HG02610 (cell line): ENCODE measurements at regions not wholly inside any gene's neighbourhood (a gene's known extent, or its start where the extent isn't known, plus 50 kb on each side); places are given as distances from the start of the nearest gene placed in this dataset.

Experiments
- ATAC-seq: cut with Tn5 transposase; IDR thresholded peaks from one replicate; pipeline ENCODE4 v1.9.1; 2021; ENCODE audit warnings: mild to moderate bottlenecking, moderate library complexity; ENCODE audit not compliant: unreplicated experiment

DNA sequence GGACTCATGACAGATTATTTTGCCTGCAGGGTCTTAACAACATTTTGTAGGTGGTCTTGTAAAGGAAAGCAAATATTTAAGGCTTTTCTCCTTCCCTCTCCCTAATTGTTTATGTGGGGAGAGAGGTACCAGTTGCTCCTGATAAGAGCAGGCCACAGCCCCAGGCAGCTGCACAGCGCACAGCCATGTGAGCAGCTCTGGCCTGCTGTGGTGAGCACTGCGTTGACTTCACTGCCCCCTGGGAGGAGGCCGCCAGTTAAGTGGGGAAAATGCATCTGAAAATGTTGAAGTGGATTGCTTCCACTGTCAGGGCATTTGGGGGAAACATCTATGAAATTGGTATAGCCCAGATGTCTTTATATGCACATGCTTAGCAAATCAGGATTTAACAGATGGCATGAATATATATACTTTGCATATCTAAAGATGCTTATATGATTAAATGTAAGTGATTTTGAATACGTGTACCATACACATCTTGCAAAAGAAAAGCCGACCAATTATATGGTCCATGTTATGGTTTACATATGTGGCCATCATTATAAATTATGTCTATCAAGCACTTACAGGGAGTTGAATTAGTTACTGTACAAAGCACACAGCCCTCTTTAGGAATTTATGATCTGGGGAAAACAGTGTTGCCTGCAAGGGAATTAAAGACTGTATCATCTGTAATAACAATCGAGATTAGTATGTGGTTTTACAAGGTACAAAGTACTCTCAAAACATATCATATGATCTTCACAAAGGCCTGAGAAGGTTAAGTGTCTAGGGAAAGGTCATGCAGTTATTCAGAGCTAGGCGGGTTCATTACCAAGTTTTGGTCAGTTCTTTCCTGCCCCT, 132.1 kb downstream of the RHOU start:
- ATAC-seq: no peak

DNA sequence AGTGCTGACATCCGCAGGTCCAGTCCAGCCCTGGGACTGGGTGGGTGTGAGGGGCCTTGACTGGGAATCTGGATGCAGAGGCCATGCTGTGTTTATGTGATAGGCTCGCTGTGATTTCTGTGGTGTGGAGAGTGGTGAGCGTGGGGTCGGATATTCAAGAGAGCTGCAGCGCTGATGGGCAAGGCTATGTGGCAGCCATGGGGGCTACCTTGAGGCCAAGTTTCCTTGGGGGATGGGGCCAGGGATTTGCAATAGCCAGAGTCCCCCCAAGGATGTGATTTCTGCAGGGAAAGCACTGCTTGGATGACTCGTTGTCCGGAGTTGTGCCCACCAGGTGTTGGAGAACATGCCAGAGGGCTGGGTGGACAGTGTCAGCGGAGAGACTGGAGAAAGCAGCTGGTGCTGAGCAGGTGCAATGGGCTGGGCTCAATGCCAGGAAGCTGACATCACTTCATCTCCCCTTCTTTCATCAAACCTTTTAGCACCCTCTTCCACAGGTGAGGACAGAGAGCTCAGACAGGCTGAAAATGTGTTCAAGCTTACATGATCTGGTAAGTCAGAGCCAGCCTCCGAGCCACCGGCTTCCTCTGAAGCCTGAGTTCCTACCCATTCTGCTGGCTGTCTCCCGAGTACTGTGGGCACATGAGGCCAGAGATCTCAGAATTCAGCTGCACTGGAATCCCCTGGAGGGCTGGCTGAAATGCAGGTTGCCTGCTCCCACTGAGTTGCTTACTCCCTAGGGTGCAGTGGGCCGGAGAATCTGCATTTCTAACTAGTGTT, 132.9 kb downstream of the RHOU start:
- ATAC-seq: no peak

DNA sequence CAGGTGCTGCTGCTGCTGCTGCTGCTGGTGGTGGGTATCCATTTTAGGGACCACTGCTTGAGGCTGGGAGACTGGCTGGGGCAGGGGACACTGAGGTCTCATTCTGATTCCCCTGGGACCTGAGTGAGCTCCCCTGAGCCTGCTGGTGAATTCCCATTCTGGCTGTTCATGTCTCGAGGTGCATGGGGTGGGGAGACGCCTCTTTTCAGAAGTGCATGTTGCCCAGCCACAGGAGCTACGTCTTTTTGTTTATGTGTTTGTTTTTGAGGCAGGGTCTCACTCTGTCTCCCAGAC, 133.4 kb downstream of the RHOU start:
- ATAC-seq: no peak

DNA sequence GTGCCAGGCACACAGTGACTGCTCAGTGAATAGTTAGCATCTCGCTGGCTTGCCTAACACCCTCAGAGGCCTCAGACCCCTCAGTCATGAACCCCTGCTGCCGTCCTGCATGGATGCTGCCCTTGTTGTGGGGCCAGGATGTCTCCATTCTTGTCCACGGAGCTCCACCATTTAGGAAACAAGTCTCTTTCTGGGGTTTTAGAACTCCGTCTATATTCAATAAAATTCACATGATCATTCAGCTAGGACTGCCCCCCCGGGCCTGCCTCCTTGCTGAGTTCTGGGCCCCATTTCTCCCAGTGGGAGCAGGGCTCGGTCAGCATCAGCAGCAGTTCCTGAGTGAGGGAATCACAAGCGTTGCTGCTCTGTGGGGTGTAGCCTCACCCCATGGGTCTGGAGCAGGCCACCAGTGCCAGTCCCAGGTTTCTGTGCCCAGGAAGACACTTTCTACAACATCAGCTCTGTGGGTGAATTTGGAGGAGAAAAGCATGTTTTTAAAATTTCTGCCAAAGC, 134.1 kb downstream of the RHOU start:
- ATAC-seq: no peak

DNA sequence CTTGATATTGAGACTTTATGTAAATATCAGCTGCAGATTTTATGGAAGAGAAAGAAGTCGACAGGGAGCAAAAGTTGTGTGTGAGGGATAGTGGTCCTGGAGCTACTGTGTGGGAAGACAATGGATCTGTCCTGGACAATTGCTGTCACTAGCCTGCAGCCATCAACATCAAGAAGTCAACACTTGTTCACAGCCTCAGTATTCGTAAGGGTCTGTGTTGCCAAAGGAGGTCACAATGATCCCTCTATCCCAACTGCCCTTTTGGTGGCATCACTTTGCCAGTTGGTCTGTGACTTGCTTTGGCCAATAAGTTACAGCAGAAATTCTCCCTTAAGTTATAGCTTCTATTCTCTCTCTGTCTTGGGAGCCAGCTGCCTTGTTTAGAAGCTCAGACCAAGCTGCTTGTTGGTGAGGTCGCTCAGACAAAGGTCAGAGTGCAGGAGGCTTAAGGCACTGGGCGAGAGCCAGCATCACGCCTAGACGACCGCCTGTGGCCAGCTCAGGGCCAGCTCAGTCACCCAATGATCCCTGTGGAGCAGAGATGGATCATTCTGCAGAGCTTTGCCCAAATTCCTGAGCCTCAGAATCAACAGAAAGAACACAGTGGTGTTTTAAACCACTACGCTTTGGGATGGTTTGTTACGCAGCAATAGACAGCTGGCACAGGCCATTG, 134.9 kb downstream of the RHOU start:
- ATAC-seq: no peak

DNA sequence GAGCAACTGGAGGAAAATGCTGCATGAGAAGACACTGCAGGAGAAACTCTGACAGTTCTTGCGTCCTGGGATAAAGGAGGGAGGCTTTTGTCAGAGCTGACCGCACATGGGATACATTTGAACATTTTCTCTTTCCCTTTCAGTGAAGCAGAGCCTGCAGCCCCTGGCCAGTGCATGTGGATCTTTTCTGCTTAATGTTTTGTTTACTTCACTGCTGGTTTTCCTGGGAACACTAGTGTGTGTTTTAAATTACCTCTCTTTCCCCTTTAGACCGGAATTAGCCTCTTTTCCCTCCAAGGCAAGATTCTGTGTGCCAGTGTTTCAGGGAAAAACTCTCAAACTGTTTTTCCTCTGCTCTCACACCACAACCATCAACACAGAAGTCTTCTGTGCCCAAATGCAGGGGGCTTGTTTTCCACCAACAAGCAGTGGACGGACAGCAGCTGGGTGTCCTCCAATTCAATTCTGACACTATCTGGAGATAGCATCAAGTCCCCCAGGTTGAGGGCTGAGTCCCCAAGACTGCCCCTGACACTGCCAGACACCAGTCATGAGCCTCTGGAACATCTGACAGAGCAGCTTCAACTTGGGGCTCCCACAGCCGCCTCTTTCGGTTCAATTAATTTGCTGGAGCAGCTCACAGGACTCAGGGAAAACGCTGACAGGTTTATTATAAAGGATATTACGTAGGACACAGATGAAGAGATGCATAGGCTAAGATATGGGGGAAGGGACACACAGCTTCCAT, 136.2 kb downstream of the RHOU start:
- no peak for ATAC-seq

DNA sequence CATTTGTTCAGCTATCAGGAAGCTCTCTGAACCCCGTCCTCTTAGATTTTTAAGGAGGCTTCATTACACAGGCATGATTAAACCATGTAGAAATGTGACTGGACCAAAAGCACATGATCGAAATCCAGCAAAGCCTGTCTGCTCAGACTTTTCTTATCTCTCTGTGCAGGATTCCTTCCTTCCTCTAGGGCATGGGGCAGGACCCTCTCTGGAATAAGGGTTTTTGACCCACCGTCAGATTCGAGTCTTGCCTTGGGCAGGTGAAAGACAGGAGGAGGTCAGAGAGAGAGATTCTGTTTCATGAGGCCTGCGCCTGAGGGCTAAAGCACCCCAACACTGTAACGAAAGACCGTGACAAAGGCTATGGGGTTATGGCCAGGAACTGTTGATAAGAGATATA, 136.8 kb downstream of the RHOU start:
- ATAC-seq: no peak

DNA sequence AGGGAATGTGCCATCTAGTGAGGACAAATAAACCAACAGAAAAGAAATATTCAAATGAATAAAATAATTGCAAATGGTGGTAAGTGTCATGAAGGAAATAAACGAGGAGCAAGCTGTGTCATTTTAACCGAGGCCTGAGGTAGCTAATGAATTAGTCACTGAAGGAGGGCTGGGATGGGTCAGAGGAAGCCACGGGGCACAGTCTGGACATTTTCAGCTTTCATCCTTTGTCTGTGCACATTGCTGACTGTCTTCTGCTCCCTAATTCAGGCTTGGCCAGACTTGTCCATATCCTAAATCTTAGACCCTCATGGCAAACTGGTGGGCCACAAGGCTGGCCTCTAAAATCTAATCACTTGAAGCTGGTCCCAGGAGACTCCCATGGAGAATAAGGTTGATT, 138.4 kb downstream of the RHOU start:
- no peak for ATAC-seq

DNA sequence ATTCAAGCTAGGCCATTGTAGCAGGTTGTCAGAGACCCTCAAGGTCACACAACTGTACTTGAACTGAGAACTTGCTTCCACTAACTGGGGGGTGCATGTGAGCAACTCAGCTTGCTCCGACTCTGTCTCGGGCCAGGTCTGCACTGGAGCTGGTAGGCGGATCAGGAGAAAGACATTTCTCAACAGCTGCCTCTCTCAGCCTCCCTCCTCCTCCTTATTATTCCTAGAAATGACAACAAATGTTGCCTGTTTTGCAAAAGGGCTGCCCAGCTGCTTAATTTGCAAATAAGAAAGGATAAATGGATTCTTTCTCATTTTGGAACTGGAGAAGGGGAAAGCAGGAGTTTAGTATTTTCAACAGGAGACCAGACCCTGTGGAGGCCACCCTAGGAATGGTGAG, 140.5 kb downstream of the RHOU start:
- ATAC-seq: no peak

DNA sequence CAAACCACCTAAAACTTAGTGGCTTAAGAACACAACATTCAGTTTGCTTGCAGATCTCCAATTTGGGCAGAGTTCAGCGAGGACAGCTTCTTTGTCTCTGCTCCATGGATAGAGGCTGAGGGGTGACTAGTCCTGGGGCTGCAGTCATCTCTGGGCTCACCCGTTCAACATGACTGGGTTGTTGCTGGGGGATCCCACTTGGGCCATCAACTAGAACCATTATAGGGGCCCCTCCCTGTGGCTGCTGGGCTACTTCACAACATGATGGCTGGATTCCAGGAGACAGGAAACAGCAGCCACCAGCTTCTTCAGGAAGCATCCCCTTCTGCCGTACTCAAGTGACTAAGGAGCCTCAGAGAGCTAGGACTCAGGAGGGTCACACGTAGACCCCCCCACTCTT, 140.9 kb downstream of the RHOU start:
- no peak for ATAC-seq

DNA sequence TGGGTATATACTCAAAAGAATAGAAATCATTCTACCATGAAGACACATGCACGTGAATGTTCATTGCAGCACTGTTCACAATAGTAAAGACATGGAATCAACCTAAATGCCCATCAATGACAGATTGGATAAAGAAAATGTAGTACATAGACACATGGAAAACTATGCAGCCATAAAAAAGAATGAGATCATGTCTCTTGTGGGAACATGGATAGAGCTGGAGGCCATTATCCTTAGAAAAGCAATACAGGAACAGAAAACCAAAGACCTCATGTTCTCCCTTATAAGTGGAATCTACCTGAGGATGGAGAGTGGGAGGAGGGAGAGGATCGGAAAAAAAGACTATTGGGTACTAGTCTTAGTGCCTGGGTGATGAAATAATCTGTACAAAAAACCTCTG, 143.9 kb downstream of the RHOU start:
- no peak for ATAC-seq

DNA sequence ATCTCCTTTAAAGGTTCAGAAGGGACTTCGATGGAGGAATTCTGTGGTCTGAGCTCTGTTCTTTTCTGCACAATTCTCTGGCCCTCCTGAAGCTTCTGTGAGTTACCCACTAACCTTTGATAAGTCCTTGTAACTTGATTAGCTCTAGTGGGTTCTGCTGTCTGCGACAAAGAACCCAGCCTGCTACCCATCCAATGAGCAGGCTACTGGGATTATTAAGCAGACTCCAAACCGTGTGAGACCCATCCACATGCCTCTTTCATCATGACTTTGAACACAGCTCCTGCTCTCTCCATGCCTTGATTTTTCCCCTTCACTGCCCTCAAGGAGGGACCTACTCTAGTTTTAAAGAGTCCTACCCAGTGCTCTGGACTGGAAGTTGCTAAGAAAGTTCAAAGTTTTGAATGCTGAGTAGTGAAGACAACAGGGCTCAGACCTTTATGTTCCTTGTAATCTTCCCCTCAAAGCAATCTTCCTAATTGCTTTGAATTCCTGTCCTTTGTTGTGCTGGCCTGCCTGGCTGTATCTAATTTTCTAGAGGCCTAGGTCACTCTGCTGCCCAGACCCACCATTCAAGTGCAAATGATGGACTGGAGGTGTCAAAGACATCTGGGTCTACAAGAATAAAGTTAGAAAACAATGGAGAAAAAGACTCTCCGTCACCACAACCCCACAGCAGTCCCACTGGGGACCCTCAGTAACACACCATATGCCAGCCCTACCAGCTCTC, 146.9 kb downstream of the RHOU start:
- no peak for ATAC-seq

DNA sequence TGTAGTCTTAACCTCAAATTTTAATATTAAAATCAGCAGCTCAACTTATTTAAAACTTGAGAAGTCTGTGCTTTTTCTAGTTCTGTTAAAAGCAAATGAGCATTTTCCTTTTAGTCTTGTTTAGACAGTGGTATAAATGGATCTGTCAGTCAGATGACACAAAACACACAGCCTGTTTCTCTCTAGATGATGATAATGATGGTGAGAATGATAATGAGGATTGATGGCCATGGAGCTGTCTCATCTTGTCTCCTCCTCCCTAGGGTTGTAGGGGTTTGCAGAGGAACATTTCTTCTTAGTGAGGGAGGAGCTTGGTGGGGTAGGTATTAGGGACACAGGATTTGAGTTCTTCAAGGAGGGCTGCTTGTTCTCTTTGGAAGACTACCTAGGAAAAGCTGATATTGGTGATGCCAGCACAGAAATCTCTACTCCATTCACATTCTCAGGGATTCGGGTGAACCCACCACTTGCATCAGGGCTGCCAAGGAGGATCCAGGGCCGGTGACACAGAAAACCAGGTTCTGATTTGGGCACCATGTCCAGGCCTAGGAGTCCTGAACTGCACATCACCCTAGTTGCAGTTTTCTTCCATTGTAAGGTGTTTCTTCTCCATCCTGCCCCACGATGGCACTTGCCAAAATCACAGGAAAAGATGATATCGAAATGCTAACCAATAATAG, 147.6 kb downstream of the RHOU start:
- no peak for ATAC-seq

DNA sequence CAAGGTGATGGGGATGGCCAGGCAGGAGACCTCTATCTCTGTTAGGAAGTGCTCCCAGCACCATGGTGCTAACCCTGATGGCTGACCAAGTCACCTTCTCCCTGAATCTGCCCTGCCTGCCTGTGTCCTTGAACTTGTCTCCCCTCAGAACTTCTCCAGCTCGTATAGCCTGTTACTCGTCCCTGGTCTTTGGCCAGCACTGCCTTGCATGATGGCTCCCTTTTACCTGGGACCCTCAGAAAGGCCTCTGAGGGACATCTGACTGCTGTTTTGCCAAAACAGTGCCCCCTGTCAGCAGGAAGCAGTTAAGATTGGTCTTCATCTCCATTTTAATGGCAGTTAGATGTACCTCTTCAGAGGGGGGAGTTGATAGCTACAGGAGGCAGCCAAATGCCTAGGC, 148.3 kb downstream of the RHOU start:
- no peak for ATAC-seq

DNA sequence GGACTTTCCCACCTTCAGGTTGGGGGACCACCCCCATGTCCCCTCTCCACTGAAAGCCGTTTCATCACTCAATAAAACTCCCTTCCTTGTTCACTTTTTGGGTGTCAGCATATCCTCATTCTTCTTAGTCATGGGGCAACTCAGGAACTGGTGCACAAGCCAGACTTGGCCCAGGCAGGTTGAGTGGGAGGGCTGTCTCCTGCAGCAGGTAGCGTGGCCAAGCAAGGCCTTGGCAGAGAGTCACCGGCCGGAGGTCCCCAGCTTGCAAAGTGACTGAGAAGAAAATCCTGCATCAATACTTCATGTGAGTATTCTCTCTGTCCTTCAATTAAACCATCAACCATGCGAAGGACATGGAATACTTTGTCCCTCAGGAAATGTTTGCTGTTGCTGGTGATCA, 148.9 kb downstream of the RHOU start:
- no peak for ATAC-seq

DNA sequence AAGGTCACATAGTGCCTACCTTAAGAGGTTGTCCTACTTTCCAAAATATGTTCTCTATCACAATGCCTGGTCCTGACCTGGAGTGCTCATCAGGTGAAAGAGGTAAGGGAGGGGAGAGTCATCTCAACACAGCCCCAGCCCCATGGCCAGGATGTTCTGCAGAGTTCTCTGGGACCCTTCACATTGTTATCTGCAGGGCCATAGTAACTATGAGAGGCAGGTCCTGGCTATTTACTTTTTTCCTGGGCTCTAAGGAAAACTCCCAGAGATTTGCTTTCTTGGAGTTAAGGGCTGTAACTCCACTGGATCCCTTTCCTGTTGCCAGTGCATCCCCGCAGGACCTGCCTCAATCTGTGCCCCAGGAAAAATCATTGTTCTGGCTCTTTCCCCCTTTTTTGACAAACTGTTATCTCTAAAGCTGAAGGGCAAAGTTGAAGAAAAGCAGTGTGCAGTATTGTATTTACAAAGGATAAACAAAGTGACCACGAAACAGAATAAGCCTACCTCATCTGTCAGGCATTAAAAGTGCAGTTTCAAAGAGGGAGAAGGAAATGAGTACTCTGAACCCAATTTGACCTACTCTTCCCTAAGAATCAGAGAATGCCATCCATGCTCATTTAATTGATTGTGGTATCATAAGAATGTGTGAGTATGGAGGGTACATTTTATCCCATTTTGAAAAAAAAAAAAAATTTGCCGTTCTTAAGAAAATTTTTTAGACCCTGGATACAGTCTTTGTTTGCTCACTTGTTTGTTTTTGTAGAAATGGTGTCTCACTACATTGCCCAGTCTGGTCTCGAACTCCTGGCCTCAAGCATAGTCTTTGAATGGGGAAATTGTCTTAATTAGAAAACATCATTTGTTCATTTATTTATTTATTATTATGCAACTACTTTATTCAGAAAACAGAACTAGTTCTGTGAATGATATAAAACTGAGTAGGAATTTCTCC, 149.6 kb downstream of the RHOU start:
- no peak for ATAC-seq

DNA sequence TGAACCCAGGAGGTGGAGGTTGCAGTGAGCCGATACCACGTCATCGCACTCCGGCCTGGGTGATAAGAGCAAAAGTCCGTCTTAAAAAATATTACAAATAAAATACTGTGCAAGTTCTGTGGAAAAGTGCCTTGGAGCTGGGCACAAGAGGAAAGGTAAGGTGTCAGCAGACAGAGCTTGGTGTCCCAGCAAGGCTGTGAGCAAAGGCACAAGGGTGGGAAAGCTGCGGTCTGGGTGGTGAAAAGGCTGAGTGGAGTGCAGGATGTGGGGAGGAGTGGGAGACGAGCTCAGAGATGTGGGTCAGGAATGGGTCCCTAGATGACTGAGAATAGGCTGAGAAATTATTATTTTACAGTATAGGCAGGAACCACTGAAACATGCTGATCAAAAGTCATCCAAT, 150.6 kb downstream of the RHOU start:
- ATAC-seq: no peak

DNA sequence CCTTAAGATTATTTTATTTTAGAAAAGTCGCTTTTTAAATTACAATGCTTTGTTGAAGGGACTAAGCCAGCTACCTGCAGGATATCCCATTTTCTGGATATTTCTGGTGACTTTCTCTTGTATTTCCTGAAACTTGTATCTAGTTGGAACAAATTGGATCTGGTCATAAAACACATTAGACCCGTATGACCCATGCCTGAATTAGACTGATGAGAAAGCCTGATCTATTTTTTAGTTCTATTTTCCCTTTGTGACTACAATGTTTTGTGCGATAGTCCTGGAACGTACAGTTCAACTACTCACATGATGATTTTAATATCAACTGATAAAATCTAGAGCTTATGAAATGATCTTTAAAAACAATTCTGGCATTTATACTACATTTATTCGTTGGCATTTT, 151.8 kb downstream of the RHOU start:
- no peak for ATAC-seq

DNA sequence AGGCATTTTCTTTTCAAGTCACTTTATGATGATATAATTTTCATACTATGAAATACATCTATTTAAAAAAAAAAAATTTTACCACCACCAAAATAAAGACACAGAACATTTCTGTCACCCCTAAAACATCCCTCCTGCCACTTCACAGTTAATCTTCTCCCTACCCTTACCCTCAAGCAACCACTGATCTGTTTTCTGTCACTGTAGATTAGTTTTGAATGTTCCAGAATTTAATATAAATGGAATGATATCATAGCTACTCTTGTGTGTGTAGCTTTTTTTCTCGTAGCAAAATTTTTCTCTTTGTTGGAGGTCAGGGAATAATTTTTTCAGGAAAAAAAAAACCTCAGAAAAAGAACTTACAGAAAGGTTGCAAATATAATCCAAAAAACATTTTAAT, 152.7 kb downstream of the RHOU start:
- ATAC-seq: no peak
